ENCODE measurements at regions not wholly inside any gene's neighbourhood (a gene's known extent, or its start where the extent isn't known, plus 50 kb on each side); places are given as distances from the start of the nearest gene placed in this dataset.

DNA sequence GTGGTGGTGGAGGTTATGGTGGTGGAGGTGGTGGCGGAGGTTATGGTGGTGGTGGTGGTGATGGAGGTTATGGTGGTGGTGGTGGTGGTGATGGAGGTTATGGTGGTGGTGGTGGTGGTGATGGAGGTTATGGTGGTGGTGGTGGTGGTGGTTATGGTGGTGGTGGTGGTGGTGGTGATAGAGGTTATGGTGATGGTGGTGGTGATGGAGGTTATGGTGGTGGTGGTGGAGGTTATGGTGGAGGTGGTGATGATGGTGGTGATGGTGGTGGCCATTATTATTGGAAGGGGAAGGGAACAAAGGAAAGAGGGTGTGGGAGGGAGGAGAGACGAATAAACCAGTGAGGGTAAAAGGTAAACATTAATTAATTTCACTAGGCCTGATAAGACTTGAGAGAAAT, 53.5 kb upstream of the TCF20 start:
- H3K27me3 ChIP-seq (ENCODE audit: low read length): no peaks in the 10 kb centered on the region
- no peaks in the 10 kb centered on the region for H3K9me3 ChIP-seq (ENCODE audit: low read length)
- intact Hi-C loops (cut with micrococcal nuclease): no loop called here
- POLR2A ChIA-PET (ENCODE audit: unreplicated experiment): no interaction called here
- no peaks in the 10 kb centered on the region for H3F3A ChIP-seq (ENCODE audit: low read length, unreplicated experiment)
- H3K4me1 ChIP-seq (ENCODE audit: insufficient read depth, low read length): no peaks in the 10 kb centered on the region
- ATAC-seq (no peak), DNase-seq (no peak)
- no peak overlapping the region for H2AFZ ChIP-seq (ENCODE audit: low read length)
- no peaks in the 10 kb centered on the region for H3K9me2 ChIP-seq (replicated peaks; ENCODE audit: low read length)
- no peak overlapping the region for H3K4me3 ChIP-seq (ENCODE audit: low read length)
- no peaks in the 10 kb centered on the region for H3K36me3 ChIP-seq (ENCODE audit: low read depth, low read length)
- H4K20me1 ChIP-seq (ENCODE audit: low read length): no peaks in the 10 kb centered on the region
- H3K9ac ChIP-seq (ENCODE audit: low read length): no peak overlapping the region
- CTCF ChIA-PET: no interaction called here
- no TSS peak for BruUV-seq (replicated peaks)
- H3K4me2 ChIP-seq (ENCODE audit: low read length): no peak overlapping the region
- H3K79me2 ChIP-seq (ENCODE audit: low read length): no peaks in the 10 kb centered on the region
- no peak overlapping the region for H3K27ac ChIP-seq (ENCODE audit: low read length)
- TF ChIP-seq, protein P1, sequence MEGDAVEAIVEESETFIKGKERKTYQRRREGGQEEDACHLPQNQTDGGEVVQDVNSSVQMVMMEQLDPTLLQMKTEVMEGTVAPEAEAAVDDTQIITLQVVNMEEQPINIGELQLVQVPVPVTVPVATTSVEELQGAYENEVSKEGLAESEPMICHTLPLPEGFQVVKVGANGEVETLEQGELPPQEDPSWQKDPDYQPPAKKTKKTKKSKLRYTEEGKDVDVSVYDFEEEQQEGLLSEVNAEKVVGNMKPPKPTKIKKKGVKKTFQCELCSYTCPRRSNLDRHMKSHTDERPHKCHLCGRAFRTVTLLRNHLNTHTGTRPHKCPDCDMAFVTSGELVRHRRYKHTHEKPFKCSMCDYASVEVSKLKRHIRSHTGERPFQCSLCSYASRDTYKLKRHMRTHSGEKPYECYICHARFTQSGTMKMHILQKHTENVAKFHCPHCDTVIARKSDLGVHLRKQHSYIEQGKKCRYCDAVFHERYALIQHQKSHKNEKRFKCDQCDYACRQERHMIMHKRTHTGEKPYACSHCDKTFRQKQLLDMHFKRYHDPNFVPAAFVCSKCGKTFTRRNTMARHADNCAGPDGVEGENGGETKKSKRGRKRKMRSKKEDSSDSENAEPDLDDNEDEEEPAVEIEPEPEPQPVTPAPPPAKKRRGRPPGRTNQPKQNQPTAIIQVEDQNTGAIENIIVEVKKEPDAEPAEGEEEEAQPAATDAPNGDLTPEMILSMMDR (conservative IDR thresholded peaks at IDR 0.05; ENCODE audit: low read depth, low read length): no peak
- TF ChIP-seq EZH2 (IDR thresholded peaks at IDR 0.05; ENCODE audit: low read length, unreplicated experiment) (no peak), EZH2phosphoT487 (IDR thresholded peaks at IDR 0.05; ENCODE audit: borderline replicate concordance, low read length) (no peak)

DNA sequence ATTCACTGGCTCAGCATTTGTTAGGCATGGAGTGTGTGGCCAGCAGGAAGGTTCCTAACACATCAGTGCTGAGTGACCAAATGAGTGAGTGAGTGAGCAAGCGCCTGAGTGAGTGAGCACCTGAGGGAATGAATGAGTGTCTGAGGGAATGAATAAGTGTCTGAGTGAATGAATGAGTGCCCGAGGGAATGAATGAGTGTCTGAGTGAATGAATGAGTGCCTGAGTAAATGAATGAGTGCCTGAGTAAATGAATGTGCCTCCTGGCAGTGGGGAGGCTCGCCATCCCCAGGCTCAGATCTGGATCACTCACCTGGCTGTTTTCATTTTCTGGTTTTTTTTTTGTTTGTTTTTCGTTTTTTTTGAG, 52.1 kb upstream of the TCF20 start:
- no peaks in the 10 kb centered on the region for H3K36me3 ChIP-seq (ENCODE audit: low read depth, low read length)
- no peak for DNase-seq
- CTCF ChIA-PET: no interaction called here
- intact Hi-C loops (cut with micrococcal nuclease): no loop called here
- TF ChIP-seq, protein P1 (conservative IDR thresholded peaks at IDR 0.05; ENCODE audit: low read depth, low read length): no peak
- TF ChIP-seq EZH2phosphoT487 (IDR thresholded peaks at IDR 0.05; ENCODE audit: borderline replicate concordance, low read length): no peak
- TF ChIP-seq EZH2 (IDR thresholded peaks at IDR 0.05; ENCODE audit: low read length, unreplicated experiment): no peak
- H3K27me3 ChIP-seq (ENCODE audit: low read length): no peaks in the 10 kb centered on the region
- H3K9me2 ChIP-seq (replicated peaks; ENCODE audit: low read length): no peaks in the 10 kb centered on the region
- H3K79me2 ChIP-seq (ENCODE audit: low read length): no peaks in the 10 kb centered on the region
- no peak for ATAC-seq
- no peak overlapping the region for H3K27ac ChIP-seq (ENCODE audit: low read length)
- no peak overlapping the region for H3K9ac ChIP-seq (ENCODE audit: low read length)
- no peak overlapping the region for H3K4me3 ChIP-seq (ENCODE audit: low read length)
- no peak overlapping the region for H2AFZ ChIP-seq (ENCODE audit: low read length)
- POLR2A ChIA-PET (ENCODE audit: unreplicated experiment): no interaction called here
- no TSS peak for BruUV-seq (replicated peaks)
- H3K4me2 ChIP-seq (ENCODE audit: low read length): no peak overlapping the region
- no peaks in the 10 kb centered on the region for H3K4me1 ChIP-seq (ENCODE audit: insufficient read depth, low read length)
- no peaks in the 10 kb centered on the region for H3F3A ChIP-seq (ENCODE audit: low read length, unreplicated experiment)
- H4K20me1 ChIP-seq (ENCODE audit: low read length): no peaks in the 10 kb centered on the region
- no peaks in the 10 kb centered on the region for H3K9me3 ChIP-seq (ENCODE audit: low read length)

DNA sequence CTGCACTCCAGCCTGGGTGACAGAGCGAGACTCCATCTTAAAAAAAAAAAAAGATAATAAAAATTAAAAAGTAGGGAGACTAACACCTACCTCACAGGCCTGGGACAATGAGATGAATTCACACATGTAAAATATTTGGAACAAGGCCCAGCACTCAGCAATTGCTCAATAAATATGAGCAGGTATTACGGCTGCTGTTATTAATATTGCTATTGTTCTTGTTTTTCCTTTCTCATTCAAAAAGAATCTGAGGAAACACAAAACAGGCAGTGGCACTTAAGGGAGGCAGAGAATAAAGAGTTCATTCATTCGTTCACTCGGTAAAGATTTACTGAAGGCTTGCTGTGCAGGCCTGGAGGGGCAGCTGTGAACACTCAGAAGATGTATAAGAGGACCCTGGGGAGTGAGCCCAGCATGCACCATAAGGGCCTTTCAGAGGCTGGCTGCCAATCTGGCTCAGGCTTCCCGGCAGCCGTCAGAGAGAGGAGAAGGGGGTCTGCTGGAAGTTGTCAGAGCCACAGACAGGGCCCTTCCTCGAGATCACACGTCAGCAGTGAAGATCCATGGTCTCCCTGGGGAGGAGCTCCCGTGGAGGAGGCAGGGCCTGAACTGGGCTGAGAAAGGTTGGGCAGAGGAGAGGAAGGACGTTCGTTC, 51.6 kb upstream of the TCF20 start:
- intact Hi-C loops (cut with micrococcal nuclease): no loop called here
- DNase-seq: no peak

More for the DNA sequence above, 51.6 kb upstream of the TCF20 start:
- ChIA-PET POLR2A (ENCODE audit: unreplicated experiment) (no interaction called here), CTCF (no interaction called here)
- no peaks in the 10 kb centered on the region for H3F3A ChIP-seq (ENCODE audit: low read length, unreplicated experiment)
- no peak overlapping the region for H3K9ac ChIP-seq (ENCODE audit: low read length)
- no peak overlapping the region for H3K4me2 ChIP-seq (ENCODE audit: low read length)
- H3K4me3 ChIP-seq (ENCODE audit: low read length): no peak overlapping the region
- H2AFZ ChIP-seq (ENCODE audit: low read length): no peak overlapping the region
- TF ChIP-seq, protein P1 (conservative IDR thresholded peaks at IDR 0.05; ENCODE audit: low read depth, low read length): no peak
- TF ChIP-seq EZH2phosphoT487 (IDR thresholded peaks at IDR 0.05; ENCODE audit: borderline replicate concordance, low read length) (no peak), EZH2 (IDR thresholded peaks at IDR 0.05; ENCODE audit: low read length, unreplicated experiment) (no peak)
- H3K79me2 ChIP-seq (ENCODE audit: low read length): no peaks in the 10 kb centered on the region
- no peaks in the 10 kb centered on the region for H3K27me3 ChIP-seq (ENCODE audit: low read length)
- no peaks in the 10 kb centered on the region for H3K4me1 ChIP-seq (ENCODE audit: insufficient read depth, low read length)
- BruUV-seq (replicated peaks): no TSS peak
- H3K27ac ChIP-seq (ENCODE audit: low read length): no peak overlapping the region
- no peaks in the 10 kb centered on the region for H3K9me3 ChIP-seq (ENCODE audit: low read length)
- H4K20me1 ChIP-seq (ENCODE audit: low read length): no peaks in the 10 kb centered on the region
- H3K9me2 ChIP-seq (replicated peaks; ENCODE audit: low read length): no peaks in the 10 kb centered on the region
- no peaks in the 10 kb centered on the region for H3K36me3 ChIP-seq (ENCODE audit: low read depth, low read length)
- no peak for ATAC-seq

All from PC-3 (cell line).